Gastrocnemius medialis (tissue), 4 donors: ENCODE measurements at regions not wholly inside any gene's neighbourhood (a gene's known extent, or its start where the extent isn't known, plus 50 kb on each side); places are given as distances from the start of the nearest gene placed in this dataset.

Experiments
- ATAC-seq, 2 donors: fragments of 150-250 bp; one replicate each; pipeline ENCODE4 v1.9.1; 2016
- DNase-seq, 2 donors: peaks; one replicate each; pipeline ENCODE4 v3.0.0-alpha.2; 2019
- H3K27ac ChIP-seq, 4 donors: fragments of 200-600 bp; sonication (generic); 1 replicate in 1 of 4; 2 replicates in 3 of 4; pipeline ENCODE4 v1.5.1; 2016 to 2018; ENCODE audit warnings: mild to moderate bottlenecking in 2 of 4, moderate library complexity in 1 of 4
- H3K27me3 ChIP-seq, 3 donors: fragments of 200-600 bp; sonication (generic) in 2 of 3; 1 replicate in 1 of 3; 2 replicates in 2 of 3; pipeline versions ENCODE4 v1.5.1 to v1.6.0; 2016 to 2019; ENCODE audit warnings: mild to moderate bottlenecking in 1 of 3, moderate library complexity in 1 of 3
- H3K36me3 ChIP-seq, 2 donors: fragments of 200-600 bp; sonication (generic) in 1 of 2; one replicate each; pipeline ENCODE4 v1.5.1; 2017 to 2018
- H3K4me1 ChIP-seq, 2 donors: fragments of 200-600 bp; sonication (generic) in 1 of 2; one replicate each; pipeline ENCODE4 v1.5.1; 2016 to 2017; ENCODE audit warnings: mild to moderate bottlenecking in 2 of 2
- H3K4me3 ChIP-seq, 4 donors: fragments of 200-600 bp; sonication (generic) in 3 of 4; 1 replicate in 1 of 4; 2 replicates in 3 of 4; pipeline ENCODE4 v1.5.1; 2016 to 2019; ENCODE audit warnings: mild to moderate bottlenecking in 2 of 4
- H3K9me3 ChIP-seq, 3 donors: fragments of 200-600 bp; sonication (generic) in 2 of 3; 1 replicate in 1 of 3; 2 replicates in 2 of 3; pipeline ENCODE4 v1.5.1; 2016 to 2019
- POLR2A ChIP-seq, 2 donors: fragments of 450-650 bp; IDR thresholded peaks; one replicate each; pipeline ENCODE4 v1.6.1; 2017; ENCODE audit warnings: antibody characterized with exemption in 2 of 2, mild to moderate bottlenecking in 2 of 2, moderate library complexity in 2 of 2
- in situ Hi-C, 4 donors: fragments of 200-750 bp; cut with MboI; loops; one replicate each; pipeline versions ENCODE4 v1.15.0 to v1.8.0; 2017; ENCODE audit warnings: low sequenced_read_pairs in 4 of 4
- intact Hi-C: fragments of 100-400 bp; cut with DNase I; formaldehyde crosslinking; loops from one replicate; pipeline ENCODE4 v1.15.1; 2023; ENCODE audit warnings: low total_unique reads
- TF ChIP-seq, protein P1 (sequence below), 5 experiments: fragments of 450-650 bp in 3 of 5; fragments of 200-600 bp in 2 of 5; sonication (generic) in 2 of 5; IDR thresholded peaks in 4 of 5; conservative IDR thresholded peaks in 1 of 5; 1 replicate in 4 of 5; 2 replicates in 1 of 5; pipeline ENCODE4 v1.5.1; 2016 to 2019; ENCODE audit warnings: antibody characterized with exemption in 5 of 5, mild to moderate bottlenecking in 3 of 5, moderate library complexity in 3 of 5

DNA sequence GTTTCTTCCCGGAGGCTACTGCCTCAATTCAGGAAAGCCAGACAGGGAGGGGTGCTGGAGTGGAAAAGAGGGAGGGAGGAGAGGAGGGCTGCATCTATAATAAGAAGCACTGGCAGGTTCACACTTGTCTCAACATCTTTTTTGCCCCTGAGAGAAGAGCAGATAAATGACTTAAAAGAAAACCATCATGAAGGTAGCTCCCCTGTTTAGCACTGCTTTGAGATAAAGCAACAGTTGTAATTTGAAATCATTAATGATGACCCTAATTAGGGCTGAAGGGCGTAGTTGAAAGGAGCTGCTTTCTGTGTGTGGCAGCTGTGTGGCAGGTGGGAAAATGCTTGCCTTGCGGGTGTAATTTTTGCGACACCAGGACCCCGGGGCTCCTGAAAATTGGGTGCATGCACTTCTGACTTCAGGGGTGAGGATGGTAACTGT, 222.8 kb upstream of the IL12A start:
- ATAC-seq (no peak), DNase-seq (no peak)
- Histone ChIP-seq H3K9me3 (no peaks in the 10 kb centered on the region), H3K27me3 (peaks cover 0 to 5% (median 0%) of the 10 kb centered on the region in 3 donors), H3K36me3 (no peaks in the 10 kb centered on the region), H3K27ac (peak overlapping the region; percentile 80 to 87 (median 82)), H3K4me3 (peak overlapping the region; percentile 64 to 80 (median 72)), H3K4me1 (peaks cover 16 to 27% of the 10 kb centered on the region in 2 donors)
- TF ChIP-seq, protein P1, sequence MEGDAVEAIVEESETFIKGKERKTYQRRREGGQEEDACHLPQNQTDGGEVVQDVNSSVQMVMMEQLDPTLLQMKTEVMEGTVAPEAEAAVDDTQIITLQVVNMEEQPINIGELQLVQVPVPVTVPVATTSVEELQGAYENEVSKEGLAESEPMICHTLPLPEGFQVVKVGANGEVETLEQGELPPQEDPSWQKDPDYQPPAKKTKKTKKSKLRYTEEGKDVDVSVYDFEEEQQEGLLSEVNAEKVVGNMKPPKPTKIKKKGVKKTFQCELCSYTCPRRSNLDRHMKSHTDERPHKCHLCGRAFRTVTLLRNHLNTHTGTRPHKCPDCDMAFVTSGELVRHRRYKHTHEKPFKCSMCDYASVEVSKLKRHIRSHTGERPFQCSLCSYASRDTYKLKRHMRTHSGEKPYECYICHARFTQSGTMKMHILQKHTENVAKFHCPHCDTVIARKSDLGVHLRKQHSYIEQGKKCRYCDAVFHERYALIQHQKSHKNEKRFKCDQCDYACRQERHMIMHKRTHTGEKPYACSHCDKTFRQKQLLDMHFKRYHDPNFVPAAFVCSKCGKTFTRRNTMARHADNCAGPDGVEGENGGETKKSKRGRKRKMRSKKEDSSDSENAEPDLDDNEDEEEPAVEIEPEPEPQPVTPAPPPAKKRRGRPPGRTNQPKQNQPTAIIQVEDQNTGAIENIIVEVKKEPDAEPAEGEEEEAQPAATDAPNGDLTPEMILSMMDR (IDR thresholded peaks at IDR 0.05 in 4 of 5, conservative IDR thresholded peaks at IDR 0.05 in 1 of 5) = no peak
- TF ChIP-seq POLR2A (IDR thresholded peaks at IDR 0.05) = no peak
- intact Hi-C loops = no loop called here
- in situ Hi-C loops = no loop called here

DNA sequence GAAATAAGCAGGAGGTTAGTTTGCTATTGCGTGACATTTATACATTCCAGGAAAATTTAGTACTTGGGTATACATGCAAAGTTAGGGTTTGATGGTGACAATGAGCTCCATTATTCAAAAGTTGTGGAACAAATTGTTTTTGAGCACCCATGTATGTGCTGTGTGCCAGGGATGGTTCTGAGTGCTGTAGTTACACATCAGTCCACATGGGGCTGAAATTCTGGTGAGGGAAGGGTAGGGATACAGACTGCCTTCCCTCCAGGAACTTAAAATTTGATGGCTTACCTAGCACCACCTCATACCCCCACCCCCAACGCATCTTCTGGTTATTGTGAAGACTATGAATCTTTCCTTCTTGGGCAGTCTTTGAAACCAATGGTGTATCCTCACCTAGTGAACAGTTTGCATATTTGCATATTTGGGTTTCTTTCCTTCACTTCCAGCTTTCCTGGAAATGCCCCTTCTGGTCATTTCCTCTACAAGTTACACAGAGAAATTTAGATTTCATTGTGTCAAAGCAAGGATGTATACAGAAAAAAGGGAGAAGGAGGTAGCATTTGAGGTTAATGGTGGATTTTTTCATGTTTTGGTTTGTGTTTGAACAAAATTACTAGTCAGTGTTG, 222.0 kb upstream of the IL12A start:
- no peak for ATAC-seq
- H3K4me3 ChIP-seq = no peak overlapping the region
- peak overlapping the region in 3 of 4 donors; percentile 80 to 87 (median 85) for H3K27ac ChIP-seq
- DNase-seq = no peak
- intact Hi-C loops = no loop called here
- H3K27me3 ChIP-seq = peaks cover 0 to 5% (median 0%) of the 10 kb centered on the region in 3 donors
- H3K36me3 ChIP-seq = no peaks in the 10 kb centered on the region
- H3K9me3 ChIP-seq = no peaks in the 10 kb centered on the region
- peaks cover 16 to 27% of the 10 kb centered on the region in 2 donors for H3K4me1 ChIP-seq
- in situ Hi-C loops = no loop called here
- no peak for TF ChIP-seq POLR2A (IDR thresholded peaks at IDR 0.05)
- TF ChIP-seq, protein P1 (IDR thresholded peaks at IDR 0.05 in 4 of 5, conservative IDR thresholded peaks at IDR 0.05 in 1 of 5) = peak in 2 of 5 experiments; percentile 31 to 37

DNA sequence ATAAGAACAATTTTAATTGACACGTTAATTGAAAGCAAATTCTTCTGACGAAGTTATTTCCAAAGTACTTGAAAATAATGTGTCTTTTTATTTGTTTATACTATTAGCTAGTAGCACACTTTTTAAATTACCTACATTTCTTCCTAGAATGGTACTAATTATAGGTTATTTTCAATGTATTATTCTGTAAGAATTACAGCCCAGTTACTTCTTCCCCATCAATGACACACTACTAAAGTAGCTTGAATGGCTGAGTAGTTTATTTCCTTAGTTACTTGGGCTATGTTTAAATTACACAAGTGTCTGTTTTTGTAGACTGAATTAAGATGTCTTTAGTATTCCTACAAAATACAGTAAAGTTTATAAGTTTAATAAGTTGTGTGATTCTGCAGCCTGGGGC, 217.6 kb upstream of the IL12A start:
- Histone ChIP-seq H3K27ac (no peak overlapping the region), H3K36me3 (no peaks in the 10 kb centered on the region), H3K4me3 (no peak overlapping the region), H3K9me3 (no peaks in the 10 kb centered on the region), H3K4me1 (peaks cover 10 to 13% of the 10 kb centered on the region in 2 donors), H3K27me3 (peaks cover 0 to 4% (median 0%) of the 10 kb centered on the region in 3 donors)
- DNase-seq = no peak
- intact Hi-C loops = no loop called here
- in situ Hi-C loops = no loop called here
- no peak for ATAC-seq
- no peak for TF ChIP-seq POLR2A (IDR thresholded peaks at IDR 0.05)
- TF ChIP-seq, protein P1 (IDR thresholded peaks at IDR 0.05 in 4 of 5, conservative IDR thresholded peaks at IDR 0.05 in 1 of 5) = no peak

DNA sequence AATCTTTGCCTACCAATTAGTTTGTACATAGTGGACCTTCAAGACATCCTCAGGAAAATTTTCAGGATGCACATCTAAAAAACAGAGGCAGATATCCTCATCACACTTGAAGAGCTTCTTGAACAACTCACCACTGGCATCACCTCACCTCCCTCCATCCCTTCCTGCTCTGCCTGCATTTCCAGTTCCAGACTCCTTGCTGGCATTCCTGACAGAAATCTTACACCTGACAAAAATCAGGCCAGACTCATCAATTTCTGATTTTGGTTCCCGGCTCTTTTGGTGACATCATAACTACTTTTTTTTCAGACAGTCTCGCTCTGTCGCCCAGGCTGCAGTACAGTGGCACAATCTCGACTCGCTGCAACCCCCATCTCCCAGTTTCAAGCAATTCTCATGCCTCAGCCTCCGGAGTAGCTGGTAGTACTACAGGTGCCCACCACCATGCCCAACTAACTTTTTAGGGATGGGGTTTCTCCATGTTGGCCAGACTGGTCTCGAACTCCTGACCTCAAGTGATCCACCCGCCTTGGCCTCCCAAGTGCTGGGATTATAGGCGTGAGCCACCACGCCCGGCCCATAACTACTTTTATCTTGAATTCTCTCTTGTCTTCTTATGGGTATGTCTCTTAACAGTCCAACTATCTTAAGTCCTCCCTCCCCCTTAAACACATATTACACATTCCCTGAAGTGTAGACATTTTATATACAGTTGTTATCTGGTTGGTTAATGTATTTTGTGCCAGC, 216.6 kb upstream of the IL12A start:
- H3K4me1 ChIP-seq = peaks cover 6 to 7% of the 10 kb centered on the region in 2 donors
- intact Hi-C loops = no loop called here

More for the DNA sequence above, 216.6 kb upstream of the IL12A start:
- no peak for TF ChIP-seq POLR2A (IDR thresholded peaks at IDR 0.05)
- TF ChIP-seq, protein P1 (IDR thresholded peaks at IDR 0.05 in 4 of 5, conservative IDR thresholded peaks at IDR 0.05 in 1 of 5) = no peak
- DNase-seq (no peak), ATAC-seq (no peak)
- Histone ChIP-seq H3K4me3 (no peak overlapping the region), H3K9me3 (no peaks in the 10 kb centered on the region), H3K27ac (no peak overlapping the region), H3K36me3 (no peaks in the 10 kb centered on the region), H3K27me3 (no peaks in the 10 kb centered on the region)
- in situ Hi-C loops = no loop called here
